ENCODE measurements at regions not wholly inside any gene's neighbourhood (a gene's known extent, or its start where the extent isn't known, plus 50 kb on each side); places are given as distances from the start of the nearest gene placed in this dataset.

DNA sequence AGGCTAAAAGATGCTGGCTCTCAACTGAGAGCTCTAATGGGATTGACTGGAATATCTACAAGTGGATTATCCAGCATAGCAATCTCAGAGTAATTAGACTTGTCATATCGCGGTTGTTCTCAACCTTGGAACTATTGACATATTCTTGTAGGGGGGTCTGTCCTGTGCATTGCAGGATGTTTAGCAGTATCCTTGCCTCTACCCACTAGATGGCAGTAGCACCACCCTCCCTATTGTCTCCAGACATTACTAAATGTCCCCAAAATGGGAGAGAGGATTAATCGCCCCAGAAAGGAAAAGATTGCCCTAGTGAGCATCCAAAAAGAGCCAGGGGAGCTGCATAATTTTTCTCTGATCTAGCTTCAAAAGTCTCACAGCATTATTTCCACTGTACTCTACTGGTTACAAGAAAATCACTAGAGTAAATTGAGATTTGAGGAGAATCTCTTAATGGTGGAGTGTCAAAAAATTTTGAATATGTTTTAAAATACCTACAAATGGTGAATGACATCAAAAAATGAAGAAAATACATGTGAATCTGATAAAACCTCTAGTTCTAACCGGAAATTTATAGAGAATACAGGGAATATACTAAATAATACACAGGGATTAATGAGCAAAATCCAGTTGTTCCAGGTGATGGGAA lies 388.2 kb upstream of the AGTR1 start:
- H3K9me3 ChIP-seq (ENCODE audit: low read depth, low read length, poor library complexity, severe bottlenecking), result no peaks in the 10 kb centered on the region
- no peaks in the 10 kb centered on the region for H3K36me3 ChIP-seq (ENCODE audit: insufficient read depth, low read length, poor library complexity, severe bottlenecking)
- DNase-seq (ENCODE audit: low spot score), result peak; percentile 72
- ChIA-PET POLR2A (ENCODE audit: low non-redundant PET) (no interaction called here), CTCF (interaction anchor here (0.6 kb wide), 2 partner anchors 17 to 623 kb away, joined by 3 read pairs; no protein-coding TSS in a partner anchor)
- H3K27me3 ChIP-seq (replicated peaks; ENCODE audit: insufficient read depth, low read depth, low read length, poor library complexity), result no peaks in the 10 kb centered on the region
- H3K4me3 ChIP-seq (ENCODE audit: low read depth, low read length, poor library complexity, severe bottlenecking), result no peak overlapping the region
- no TSS peak for BruUV-seq (replicated peaks)
- intact Hi-C loops (cut with micrococcal nuclease; ENCODE audit: unreplicated experiment), result loop anchor here (5.0 kb wide), 1 partner anchor 58 kb away; no protein-coding TSS in a partner anchor
- H3K27ac ChIP-seq (ENCODE audit: low read depth, low read length, poor library complexity, severe bottlenecking), result no peak overlapping the region
- H3K4me1 ChIP-seq (ENCODE audit: insufficient read depth, low read length, poor library complexity, severe bottlenecking), result no peaks in the 10 kb centered on the region
- TF ChIP-seq CTCF (conservative IDR thresholded peaks at IDR 0.05; ENCODE audit: low read depth, low read length), result peak; percentile 74
- no peak for TF ChIP-seq EZH2 (IDR thresholded peaks at IDR 0.05; ENCODE audit: borderline replicate concordance, low read depth, low read length, poor library complexity, severe bottlenecking)

DNA sequence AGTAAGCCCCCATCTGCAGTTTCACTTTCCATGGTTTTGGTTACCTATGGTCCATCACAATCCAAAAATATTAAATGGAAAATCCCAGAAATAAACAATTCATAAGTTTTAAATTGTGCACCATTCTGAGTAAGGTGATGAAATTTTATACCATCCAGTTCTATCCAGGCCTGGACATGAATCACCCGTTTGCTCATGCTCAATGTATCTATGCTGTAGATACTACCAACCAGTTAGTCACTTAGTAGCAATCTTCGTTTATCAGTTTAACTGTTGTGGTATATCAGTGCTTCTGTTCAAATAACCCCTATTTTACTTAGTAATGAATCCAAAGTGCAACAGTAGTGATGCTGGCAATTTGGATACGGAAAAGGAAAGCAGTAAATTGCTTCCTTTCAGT lies 381.9 kb upstream of the AGTR1 start:
- Histone ChIP-seq H3K27ac (ENCODE audit: low read depth, low read length, poor library complexity, severe bottlenecking) (no peak overlapping the region), H3K4me1 (ENCODE audit: insufficient read depth, low read length, poor library complexity, severe bottlenecking) (no peaks in the 10 kb centered on the region), H3K4me3 (ENCODE audit: low read depth, low read length, poor library complexity, severe bottlenecking) (no peak overlapping the region), H3K27me3 (replicated peaks; ENCODE audit: insufficient read depth, low read depth, low read length, poor library complexity) (no peaks in the 10 kb centered on the region), H3K9me3 (ENCODE audit: low read depth, low read length, poor library complexity, severe bottlenecking) (no peaks in the 10 kb centered on the region), H3K36me3 (ENCODE audit: insufficient read depth, low read length, poor library complexity, severe bottlenecking) (no peaks in the 10 kb centered on the region)
- no peak for TF ChIP-seq EZH2 (IDR thresholded peaks at IDR 0.05; ENCODE audit: borderline replicate concordance, low read depth, low read length, poor library complexity, severe bottlenecking)
- no peak for TF ChIP-seq CTCF (conservative IDR thresholded peaks at IDR 0.05; ENCODE audit: low read depth, low read length)
- DNase-seq (ENCODE audit: low spot score), result no peak
- CTCF ChIA-PET, result no interaction called here
- POLR2A ChIA-PET (ENCODE audit: low non-redundant PET), result no interaction called here
- intact Hi-C loops (cut with micrococcal nuclease; ENCODE audit: unreplicated experiment), result no loop called here
- no TSS peak for BruUV-seq (replicated peaks)

- Histone ChIP-seq H3K27ac (ENCODE audit: low read depth, low read length, poor library complexity, severe bottlenecking) (no peak overlapping the region), H3K36me3 (ENCODE audit: insufficient read depth, low read length, poor library complexity, severe bottlenecking) (no peaks in the 10 kb centered on the region), H3K4me3 (ENCODE audit: low read depth, low read length, poor library complexity, severe bottlenecking) (no peak overlapping the region), H3K4me1 (ENCODE audit: insufficient read depth, low read length, poor library complexity, severe bottlenecking) (no peaks in the 10 kb centered on the region), H3K27me3 (replicated peaks; ENCODE audit: insufficient read depth, low read depth, low read length, poor library complexity) (no peaks in the 10 kb centered on the region), H3K9me3 (ENCODE audit: low read depth, low read length, poor library complexity, severe bottlenecking) (no peaks in the 10 kb centered on the region)
- no peak for TF ChIP-seq CTCF (conservative IDR thresholded peaks at IDR 0.05; ENCODE audit: low read depth, low read length)
- no peak for TF ChIP-seq EZH2 (IDR thresholded peaks at IDR 0.05; ENCODE audit: borderline replicate concordance, low read depth, low read length, poor library complexity, severe bottlenecking)
- CTCF ChIA-PET, result no interaction called here
- DNase-seq (ENCODE audit: low spot score), result no peak
- no TSS peak for BruUV-seq (replicated peaks)
- POLR2A ChIA-PET (ENCODE audit: low non-redundant PET), result no interaction called here
- intact Hi-C loops (cut with micrococcal nuclease; ENCODE audit: unreplicated experiment), result no loop called here
Measured at GRCh38 chr3:148318240-148318639, 379.5 kb upstream of the AGTR1 start.

Measured in A673 (cell line).